Esophagus muscularis mucosa (tissue), 4 donors: ENCODE measurements at regions not wholly inside any gene's neighbourhood (a gene's known extent, or its start where the extent isn't known, plus 50 kb on each side); places are given as distances from the start of the nearest gene placed in this dataset.

Experiments used
- CTCF ChIP-seq, 3 experiments: fragments of 200-600 bp in 2 of 3; fragments of 450-650 bp in 1 of 3; sonication (generic) in 2 of 3; IDR thresholded peaks; one replicate each; pipeline ENCODE4 v1.5.1; 2017 to 2019; ENCODE audit warnings: antibody characterized with exemption in 3 of 3, mild to moderate bottlenecking in 2 of 3, moderate library complexity in 1 of 3
- EP300 ChIP-seq: sonication (generic); formaldehyde crosslinking; IDR thresholded peaks from one replicate; pipeline ENCODE4 v1.6.1; 2017; ENCODE audit warnings: antibody characterized with exemption
- POLR2A ChIP-seq: fragments of 450-650 bp; IDR thresholded peaks from one replicate; pipeline ENCODE4 v1.6.1; 2017; ENCODE audit warnings: antibody characterized with exemption, moderate library complexity, mild to moderate bottlenecking, low read depth
- POLR2AphosphoS5 ChIP-seq, 2 donors: sonication (generic); formaldehyde crosslinking; IDR thresholded peaks; one replicate each; pipeline ENCODE4 v1.6.1; 2017; ENCODE audit warnings: antibody characterized with exemption in 2 of 2

DNA sequence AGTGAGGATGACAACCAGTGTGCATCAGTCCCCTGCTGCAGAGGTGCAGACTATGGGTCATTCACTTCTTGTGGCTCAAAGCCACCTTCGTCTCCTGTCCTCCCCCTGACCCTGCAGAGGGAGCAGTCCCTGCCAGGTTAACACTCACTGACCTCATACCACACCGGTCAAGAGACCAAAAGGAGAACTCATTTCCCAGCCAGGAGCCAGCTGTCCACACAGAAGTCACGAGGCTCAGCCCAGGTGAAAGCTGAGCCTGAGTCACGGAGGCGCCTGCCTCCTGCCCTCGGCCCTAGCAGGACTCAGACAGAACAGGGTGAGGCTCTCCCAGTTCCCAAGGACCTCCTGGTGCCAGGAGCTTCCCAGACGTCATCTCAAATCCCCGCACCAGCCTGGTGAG lies 103.7 kb downstream of the MN1 start:
- TF ChIP-seq CTCF (IDR thresholded peaks at IDR 0.05) (no peak), POLR2A (no peak), POLR2AphosphoS5 (IDR thresholded peaks at IDR 0.05) (no peak), EP300 (no peak)
